ENCODE measurements at regions not wholly inside any gene's neighbourhood (a gene's known extent, or its start where the extent isn't known, plus 50 kb on each side); places are given as distances from the start of the nearest gene placed in this dataset.

DNA sequence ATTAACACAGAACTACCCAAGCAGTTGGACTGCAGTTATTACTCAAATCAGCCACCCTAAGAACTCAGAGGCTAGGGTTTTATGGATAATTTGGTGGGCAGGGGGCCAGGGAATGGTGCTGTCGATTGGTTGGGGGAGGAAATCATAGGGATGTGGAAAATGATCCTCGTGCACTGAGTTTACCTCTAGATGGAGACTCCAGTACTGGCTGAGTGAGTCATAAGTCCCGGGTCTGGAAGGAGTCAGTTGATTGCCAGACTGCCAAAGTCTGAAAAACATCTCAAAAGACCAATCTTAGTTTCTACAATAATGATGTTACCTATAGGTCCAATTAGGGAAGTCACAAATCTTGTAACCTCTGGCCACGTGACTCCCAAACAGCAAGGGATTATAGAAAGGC is 257.5 kb upstream of the PRMT6 start:
- TF ChIP-seq CTCF (IDR thresholded peaks at IDR 0.05; ENCODE audit: low read depth, low read length), result no peak
- H3K4me3 ChIP-seq (ENCODE audit: low read depth, low read length), result no peak overlapping the region

GRCh38 chr1:106802181-106802580 is 254.3 kb upstream of the PRMT6 start:
- TF ChIP-seq CTCF (IDR thresholded peaks at IDR 0.05; ENCODE audit: low read depth, low read length), result no peak
- no peak overlapping the region for H3K4me3 ChIP-seq (ENCODE audit: low read depth, low read length)

DNA sequence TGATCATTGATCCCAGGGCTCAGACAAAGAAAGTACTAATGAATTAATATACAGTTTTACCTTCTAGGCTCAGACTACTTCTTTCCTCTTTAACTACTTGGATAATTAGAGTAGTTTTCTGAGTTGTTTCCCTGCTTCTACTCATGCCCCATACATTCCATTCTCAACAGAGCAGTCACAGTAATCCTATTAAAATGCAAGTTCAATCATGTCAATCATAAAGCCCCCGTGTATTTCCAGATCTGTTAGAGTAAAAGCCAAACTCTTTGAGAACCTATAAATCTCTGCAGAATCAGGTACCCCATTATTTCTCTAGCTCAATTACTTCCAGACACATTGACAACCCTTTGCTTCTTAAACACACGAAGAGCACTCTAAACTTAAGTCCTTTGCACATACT is 242.1 kb upstream of the PRMT6 start:
- no peak for TF ChIP-seq CTCF (IDR thresholded peaks at IDR 0.05; ENCODE audit: low read depth, low read length)

DNA sequence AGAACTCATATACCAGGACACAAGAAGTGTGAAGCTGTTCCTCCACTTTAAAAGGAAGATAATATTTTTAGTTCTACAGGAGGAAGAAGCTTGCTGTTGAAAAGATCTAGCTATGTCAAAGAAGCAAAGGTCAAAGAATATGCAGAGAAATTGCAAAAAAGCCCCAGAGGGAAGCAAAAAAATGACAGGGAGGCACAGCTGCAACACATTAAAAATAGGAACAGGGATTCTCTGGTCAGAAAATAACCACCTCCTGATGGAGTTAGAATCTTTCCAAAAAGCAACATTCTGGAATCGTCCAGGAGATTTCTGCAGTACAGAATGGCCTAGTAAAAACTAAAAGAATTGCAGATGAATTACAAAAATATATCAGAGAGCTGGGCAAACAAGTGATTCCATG is 238.9 kb upstream of the PRMT6 start:
- no peak overlapping the region for H3K4me3 ChIP-seq (ENCODE audit: low read depth, low read length)
- TF ChIP-seq CTCF (IDR thresholded peaks at IDR 0.05; ENCODE audit: low read depth, low read length), result no peak

More for the DNA sequence above, 242.1 kb upstream of the PRMT6 start:
- H3K4me3 ChIP-seq (ENCODE audit: low read depth, low read length), result no peak overlapping the region

- TF ChIP-seq CTCF (IDR thresholded peaks at IDR 0.05; ENCODE audit: low read depth, low read length), result no peak
- H3K4me3 ChIP-seq (ENCODE audit: low read depth, low read length), result no peak overlapping the region
Observed at GRCh38 chr1:106831511-106831910, 225.0 kb upstream of the PRMT6 start.

DNA sequence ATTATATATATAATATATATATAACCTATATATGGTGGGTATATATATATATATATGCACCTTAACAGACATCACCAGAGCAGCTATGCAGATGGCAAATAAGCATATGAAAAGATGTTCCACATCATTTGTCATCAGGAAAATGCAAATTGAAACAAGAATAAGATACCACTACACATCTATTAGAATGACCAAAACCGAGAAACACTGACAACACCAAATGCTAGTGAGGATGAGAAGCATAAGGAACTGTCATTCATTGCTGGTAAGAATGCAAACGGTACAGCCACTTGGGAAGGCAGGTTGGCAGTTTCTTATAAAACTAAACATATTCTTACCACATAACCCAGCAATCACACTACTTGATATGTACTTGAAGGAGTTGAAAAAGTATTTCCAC is 219.8 kb upstream of the PRMT6 start:
- no peak overlapping the region for H3K4me3 ChIP-seq (ENCODE audit: low read depth, low read length)
- no peak for TF ChIP-seq CTCF (IDR thresholded peaks at IDR 0.05; ENCODE audit: low read depth, low read length)

- no peak overlapping the region for H3K4me3 ChIP-seq (ENCODE audit: low read depth, low read length)
- no peak for TF ChIP-seq CTCF (IDR thresholded peaks at IDR 0.05; ENCODE audit: low read depth, low read length)
Observed at GRCh38 chr1:106843518-106843917, 213.0 kb upstream of the PRMT6 start.
